ENCODE measurements at regions not wholly inside any gene's neighbourhood (a gene's known extent, or its start where the extent isn't known, plus 50 kb on each side); places are given as distances from the start of the nearest gene placed in this dataset.

GRCh38 chr9:15080401-15080800 is 170.2 kb upstream of the FREM1 start:
- TF ChIP-seq SIN3A (conservative IDR thresholded peaks at IDR 0.05 in 1 of 2, IDR thresholded peaks at IDR 0.05 in 1 of 2; ENCODE audit: low read depth in 1 of 2, low read length in 2 of 2) (no peak), POLR2A (IDR thresholded peaks at IDR 0.05; ENCODE audit: control extremely low read depth in 1 of 2, low read depth in 2 of 2, low read length in 2 of 2) (no peak), EP300 (IDR thresholded peaks at IDR 0.05; ENCODE audit: borderline replicate concordance in 1 of 2, low read depth in 2 of 2, low read length in 2 of 2) (no peak), EZH2 (IDR thresholded peaks at IDR 0.05; ENCODE audit: low read depth, low read length, severe bottlenecking) (no peak), CREB1 (IDR thresholded peaks at IDR 0.05) (no peak), RFX5 (IDR thresholded peaks at IDR 0.05; ENCODE audit: borderline replicate concordance, low read depth, low read length) (no peak), ATF3 (IDR thresholded peaks at IDR 0.05; ENCODE audit: insufficient read depth, low read depth, low read length) (no peak), SP2 (IDR thresholded peaks at IDR 0.05; ENCODE audit: low read length) (no peak), SP1 (IDR thresholded peaks at IDR 0.05; ENCODE audit: low read depth, low read length) (no peak), TEAD4 (IDR thresholded peaks at IDR 0.05; ENCODE audit: low read depth, low read length) (no peak)
- TF ChIP-seq, protein P1, sequence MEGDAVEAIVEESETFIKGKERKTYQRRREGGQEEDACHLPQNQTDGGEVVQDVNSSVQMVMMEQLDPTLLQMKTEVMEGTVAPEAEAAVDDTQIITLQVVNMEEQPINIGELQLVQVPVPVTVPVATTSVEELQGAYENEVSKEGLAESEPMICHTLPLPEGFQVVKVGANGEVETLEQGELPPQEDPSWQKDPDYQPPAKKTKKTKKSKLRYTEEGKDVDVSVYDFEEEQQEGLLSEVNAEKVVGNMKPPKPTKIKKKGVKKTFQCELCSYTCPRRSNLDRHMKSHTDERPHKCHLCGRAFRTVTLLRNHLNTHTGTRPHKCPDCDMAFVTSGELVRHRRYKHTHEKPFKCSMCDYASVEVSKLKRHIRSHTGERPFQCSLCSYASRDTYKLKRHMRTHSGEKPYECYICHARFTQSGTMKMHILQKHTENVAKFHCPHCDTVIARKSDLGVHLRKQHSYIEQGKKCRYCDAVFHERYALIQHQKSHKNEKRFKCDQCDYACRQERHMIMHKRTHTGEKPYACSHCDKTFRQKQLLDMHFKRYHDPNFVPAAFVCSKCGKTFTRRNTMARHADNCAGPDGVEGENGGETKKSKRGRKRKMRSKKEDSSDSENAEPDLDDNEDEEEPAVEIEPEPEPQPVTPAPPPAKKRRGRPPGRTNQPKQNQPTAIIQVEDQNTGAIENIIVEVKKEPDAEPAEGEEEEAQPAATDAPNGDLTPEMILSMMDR (IDR thresholded peaks at IDR 0.05; ENCODE audit: control extremely low read depth in 1 of 3, insufficient read depth in 1 of 3, low read depth in 1 of 3, low read length in 3 of 3) = no peak
- TF ChIP-seq, protein P2, sequence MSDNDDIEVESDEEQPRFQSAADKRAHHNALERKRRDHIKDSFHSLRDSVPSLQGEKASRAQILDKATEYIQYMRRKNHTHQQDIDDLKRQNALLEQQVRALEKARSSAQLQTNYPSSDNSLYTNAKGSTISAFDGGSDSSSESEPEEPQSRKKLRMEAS (IDR thresholded peaks at IDR 0.05) = no peak
